Astrocyte of the hippocampus (primary cell): ENCODE measurements at regions not wholly inside any gene's neighbourhood (a gene's known extent, or its start where the extent isn't known, plus 50 kb on each side); places are given as distances from the start of the nearest gene placed in this dataset.

Source experiments
- DNase-seq: peaks from one replicate; pipeline ENCODE4 v3.0.0; 2011; ENCODE audit warnings: low read depth, low spot score

- no peak for DNase-seq
Observed at GRCh38 chr11:109796253-109796652, 296.9 kb upstream of the ZC3H12C start.

GRCh38 chr11:109798521-109798920 lies 294.7 kb upstream of the ZC3H12C start:
- no peak for DNase-seq

GRCh38 chr11:109799604-109800003 lies 293.6 kb upstream of the ZC3H12C start:
- no peak for DNase-seq

GRCh38 chr11:109804911-109805310 lies 288.3 kb upstream of the ZC3H12C start:
- DNase-seq: no peak

- no peak for DNase-seq
Observed at GRCh38 chr11:109806205-109806604, 287.0 kb upstream of the ZC3H12C start.

GRCh38 chr11:109808569-109808968 lies 284.6 kb upstream of the ZC3H12C start:
- DNase-seq: peak; percentile 10

- no peak for DNase-seq
Observed at GRCh38 chr11:109814824-109815223, 278.4 kb upstream of the ZC3H12C start.

GRCh38 chr11:109815500-109816150 lies 277.6 kb upstream of the ZC3H12C start:
- no peak for DNase-seq

- DNase-seq: no peak
Observed at GRCh38 chr11:109818290-109818689, 274.9 kb upstream of the ZC3H12C start.

- no peak for DNase-seq
Observed at GRCh38 chr11:109819410-109819809, 273.8 kb upstream of the ZC3H12C start.

- DNase-seq: no peak
Observed at GRCh38 chr11:109821511-109821910, 271.7 kb upstream of the ZC3H12C start.

- DNase-seq: no peak
Observed at GRCh38 chr11:109822436-109823102, 270.6 kb upstream of the ZC3H12C start.

- no peak for DNase-seq
Observed at GRCh38 chr11:109828387-109828786, 264.8 kb upstream of the ZC3H12C start.

GRCh38 chr11:109838026-109838425 lies 255.2 kb upstream of the ZC3H12C start:
- DNase-seq: no peak

- DNase-seq: no peak
Observed at GRCh38 chr11:109845437-109845836, 247.8 kb upstream of the ZC3H12C start.

- DNase-seq: no peak
Observed at GRCh38 chr11:109847621-109848020, 245.6 kb upstream of the ZC3H12C start.

- DNase-seq: no peak
Observed at GRCh38 chr11:109849051-109849450, 244.1 kb upstream of the ZC3H12C start.

- DNase-seq: no peak
Observed at GRCh38 chr11:109849946-109850345, 243.2 kb upstream of the ZC3H12C start.

GRCh38 chr11:109851780-109852390 lies 241.3 kb upstream of the ZC3H12C start:
- DNase-seq: peak; percentile 46

GRCh38 chr11:109853156-109853776 lies 239.9 kb upstream of the ZC3H12C start:
- peak; percentile 78 for DNase-seq

GRCh38 chr11:109854731-109855130 lies 238.5 kb upstream of the ZC3H12C start:
- no peak for DNase-seq

GRCh38 chr11:109856928-109857327 lies 236.3 kb upstream of the ZC3H12C start:
- DNase-seq: no peak

- DNase-seq: no peak
Observed at GRCh38 chr11:109857637-109858036, 235.6 kb upstream of the ZC3H12C start.
